HepG2 (cell line): ENCODE measurements at regions not wholly inside any gene's neighbourhood (a gene's known extent, or its start where the extent isn't known, plus 50 kb on each side); places are given as distances from the start of the nearest gene placed in this dataset.
A peak's percentile ranks its signal among the peaks of the same experiment; 100 is the strongest.

ENCODE experiments used
- ARNTL ChIP-seq: sonication (generic); formaldehyde crosslinking; IDR thresholded peaks from 2 replicates; pipeline ENCODE4 v1.4.0; 2020; ENCODE audit warnings: mild to moderate bottlenecking, missing genetic modification reagents
- HOXD1 ChIP-seq: sonication (generic); formaldehyde crosslinking; IDR thresholded peaks from 2 replicates; pipeline ENCODE4 v1.5.0; 2020; ENCODE audit warnings: missing genetic modification reagents
- KDM6A ChIP-seq: IDR thresholded peaks from 2 replicates; pipeline ENCODE4 v1.6.1; 2016; ENCODE audit warnings: low read depth
- KLF15 ChIP-seq: sonication (generic); formaldehyde crosslinking; IDR thresholded peaks from 2 replicates; pipeline ENCODE4 v1.8.1; 2023; ENCODE audit warnings: borderline replicate concordance, mild to moderate bottlenecking, inconsistent platforms, missing genetic modification reagents, mixed read lengths
- MXI1 ChIP-seq: IDR thresholded peaks from 3 replicates; pipeline ENCODE4 v1.6.1; 2012; ENCODE audit warnings: low read depth, low read length, inconsistent platforms, borderline replicate concordance
- RFX1 ChIP-seq: fragments of 450-650 bp; IDR thresholded peaks from 2 replicates; pipeline ENCODE4 v1.6.1; 2017
- THAP11 ChIP-seq: IDR thresholded peaks from 2 replicates; pipeline ENCODE4 v1.6.1; 2016; ENCODE audit warnings: missing biosample characterization, missing genetic modification reagents
- ZBTB7B ChIP-seq: sonication (generic); formaldehyde crosslinking; IDR thresholded peaks from 2 replicates; pipeline ENCODE4 v1.4.0; 2020; ENCODE audit warnings: missing genetic modification reagents
- ZNF207 ChIP-seq: fragments of 450-650 bp; IDR thresholded peaks from 2 replicates; pipeline ENCODE4 v1.6.1; 2016; ENCODE audit warnings: antibody characterized with exemption, borderline replicate concordance
- ZNF468 ChIP-seq: sonication (generic); formaldehyde crosslinking; IDR thresholded peaks from 2 replicates; pipeline ENCODE4 v1.8.0; 2022; ENCODE audit warnings: mild to moderate bottlenecking, moderate library complexity, missing genetic modification reagents
- ZNF629 ChIP-seq: sonication (generic); formaldehyde crosslinking; conservative IDR thresholded peaks from 2 replicates; pipeline ENCODE4 v1.5.0; 2020; ENCODE audit warnings: missing genetic modification reagents
- ZNF710 ChIP-seq: sonication (generic); formaldehyde crosslinking; IDR thresholded peaks from 2 replicates; pipeline ENCODE4 v1.5.0; 2020; ENCODE audit warnings: mild to moderate bottlenecking, missing genetic modification reagents, borderline replicate concordance
- ZNF788 ChIP-seq: sonication (generic); formaldehyde crosslinking; IDR thresholded peaks from 2 replicates; pipeline ENCODE4 v1.5.0; 2020; ENCODE audit warnings: mild to moderate bottlenecking, missing genetic modification reagents, borderline replicate concordance
- TF ChIP-seq, protein P1 (sequence below): sonication (generic); formaldehyde crosslinking; IDR thresholded peaks from 2 replicates; pipeline ENCODE4 v1.8.1; 2023; ENCODE audit warnings: mild to moderate bottlenecking, inconsistent platforms, moderate library complexity, missing genetic modification reagents, borderline replicate concordance
- TF ChIP-seq, protein P2 (sequence below): sonication (generic); formaldehyde crosslinking; IDR thresholded peaks from 2 replicates; pipeline ENCODE4 v1.5.0; 2020; ENCODE audit warnings: mild to moderate bottlenecking, missing genetic modification reagents, borderline replicate concordance
- TF ChIP-seq, protein P3 (sequence below): sonication (generic); formaldehyde crosslinking; IDR thresholded peaks from 2 replicates; pipeline ENCODE4 v1.4.0; 2020; ENCODE audit warnings: missing genetic modification reagents

DNA sequence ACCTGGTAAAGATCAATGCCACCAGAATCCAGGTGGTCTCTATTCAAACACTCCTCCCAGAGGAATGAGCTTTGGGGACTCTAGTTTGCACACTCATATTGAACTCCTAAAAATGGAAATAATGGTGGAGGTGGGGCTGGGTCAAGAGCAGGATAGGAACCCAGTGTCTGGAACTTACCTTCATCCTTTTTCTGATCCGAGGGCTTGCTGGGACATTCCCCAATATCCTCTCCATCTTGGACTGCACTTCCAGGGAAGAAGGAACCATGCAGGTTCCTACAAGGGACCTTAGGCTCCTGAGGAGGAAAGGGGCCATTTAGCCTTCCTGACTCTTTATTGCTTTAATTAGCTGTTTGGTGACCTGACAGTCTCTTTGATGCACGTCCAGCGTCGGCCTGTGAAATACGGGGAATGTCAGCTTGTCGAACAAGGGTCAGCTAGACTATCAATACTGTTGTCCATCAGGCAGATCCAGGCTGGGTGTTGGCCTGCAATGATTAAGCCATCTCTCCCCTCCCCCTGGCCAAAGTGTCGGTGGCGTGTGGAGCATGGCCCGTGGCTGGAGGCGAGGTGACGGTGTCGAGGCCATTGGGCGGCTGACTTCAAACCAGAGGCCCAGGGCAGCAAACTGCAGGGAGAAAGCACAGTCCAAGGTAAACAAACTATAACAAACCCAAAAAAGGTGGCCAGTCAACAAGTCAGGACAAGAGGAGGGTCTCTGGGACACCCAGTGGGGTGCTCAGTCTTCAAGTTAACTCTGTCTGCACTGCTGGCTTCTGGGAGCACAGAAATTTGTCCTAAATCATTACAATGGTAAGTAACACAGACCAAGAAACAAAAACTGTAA is 405.2 kb upstream of the TBX3 start (continued):
- TF ChIP-seq KLF15 (CRISPR knock-in tag) (0 out of 2 replicates have a peak, but pooled peaks have one; percentile 73), HOXD1 (CRISPR knock-in tag) (peak; percentile 88; the same call in 1 of the 2 replicates), ZNF788 (CRISPR knock-in tag) (peak; percentile 78; the same call in 1 of the 2 replicates), ZNF629 (peak; percentile 67), KDM6A (CRISPR knock-in tag) (peak; percentile 89), MXI1 (peak; percentile 41; the same call in 1 of the 3 replicates), ZNF710 (CRISPR knock-in tag) (peak; percentile 91), ZBTB7B (CRISPR knock-in tag) (peak; percentile 87), ZNF207 (no peak), ARNTL (peak; percentile 89), THAP11 (CRISPR knock-in tag) (peak; percentile 71), ZNF468 (CRISPR knock-in tag) (no peak), RFX1 (no peak)
- TF ChIP-seq, protein P1, sequence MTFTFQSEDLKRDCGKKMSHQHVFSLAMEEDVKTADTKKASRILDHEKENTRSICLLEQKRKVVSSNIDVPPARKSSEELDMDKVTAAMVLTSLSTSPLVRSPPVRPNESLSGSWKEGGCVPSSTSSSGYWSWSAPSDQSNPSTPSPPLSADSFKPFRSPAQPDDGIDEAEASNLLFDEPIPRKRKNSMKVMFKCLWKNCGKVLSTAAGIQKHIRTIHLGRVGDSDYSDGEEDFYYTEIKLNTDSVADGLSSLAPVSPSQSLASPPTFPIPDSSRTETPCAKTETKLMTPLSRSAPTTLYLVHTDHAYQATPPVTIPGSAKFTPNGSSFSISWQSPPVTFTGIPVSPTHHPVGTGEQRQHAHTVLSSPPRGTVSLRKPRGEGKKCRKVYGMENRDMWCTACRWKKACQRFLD (CRISPR knock-in tag), result no peak
- TF ChIP-seq, protein P2, sequence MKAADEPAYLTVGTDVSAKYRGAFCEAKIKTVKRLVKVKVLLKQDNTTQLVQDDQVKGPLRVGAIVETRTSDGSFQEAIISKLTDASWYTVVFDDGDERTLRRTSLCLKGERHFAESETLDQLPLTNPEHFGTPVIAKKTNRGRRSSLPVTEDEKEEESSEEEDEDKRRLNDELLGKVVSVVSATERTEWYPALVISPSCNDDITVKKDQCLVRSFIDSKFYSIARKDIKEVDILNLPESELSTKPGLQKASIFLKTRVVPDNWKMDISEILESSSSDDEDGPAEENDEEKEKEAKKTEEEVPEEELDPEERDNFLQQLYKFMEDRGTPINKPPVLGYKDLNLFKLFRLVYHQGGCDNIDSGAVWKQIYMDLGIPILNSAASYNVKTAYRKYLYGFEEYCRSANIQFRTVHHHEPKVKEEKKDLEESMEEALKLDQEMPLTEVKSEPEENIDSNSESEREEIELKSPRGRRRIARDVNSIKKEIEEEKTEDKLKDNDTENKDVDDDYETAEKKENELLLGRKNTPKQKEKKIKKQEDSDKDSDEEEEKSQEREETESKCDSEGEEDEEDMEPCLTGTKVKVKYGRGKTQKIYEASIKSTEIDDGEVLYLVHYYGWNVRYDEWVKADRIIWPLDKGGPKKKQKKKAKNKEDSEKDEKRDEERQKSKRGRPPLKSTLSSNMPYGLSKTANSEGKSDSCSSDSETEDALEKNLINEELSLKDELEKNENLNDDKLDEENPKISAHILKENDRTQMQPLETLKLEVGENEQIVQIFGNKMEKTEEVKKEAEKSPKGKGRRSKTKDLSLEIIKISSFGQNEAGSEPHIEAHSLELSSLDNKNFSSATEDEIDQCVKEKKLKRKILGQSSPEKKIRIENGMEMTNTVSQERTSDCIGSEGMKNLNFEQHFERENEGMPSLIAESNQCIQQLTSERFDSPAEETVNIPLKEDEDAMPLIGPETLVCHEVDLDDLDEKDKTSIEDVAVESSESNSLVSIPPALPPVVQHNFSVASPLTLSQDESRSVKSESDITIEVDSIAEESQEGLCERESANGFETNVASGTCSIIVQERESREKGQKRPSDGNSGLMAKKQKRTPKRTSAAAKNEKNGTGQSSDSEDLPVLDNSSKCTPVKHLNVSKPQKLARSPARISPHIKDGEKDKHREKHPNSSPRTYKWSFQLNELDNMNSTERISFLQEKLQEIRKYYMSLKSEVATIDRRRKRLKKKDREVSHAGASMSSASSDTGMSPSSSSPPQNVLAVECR (CRISPR knock-in tag), result peak; percentile 71; the same call in 1 of the 2 replicates
- TF ChIP-seq, protein P3, sequence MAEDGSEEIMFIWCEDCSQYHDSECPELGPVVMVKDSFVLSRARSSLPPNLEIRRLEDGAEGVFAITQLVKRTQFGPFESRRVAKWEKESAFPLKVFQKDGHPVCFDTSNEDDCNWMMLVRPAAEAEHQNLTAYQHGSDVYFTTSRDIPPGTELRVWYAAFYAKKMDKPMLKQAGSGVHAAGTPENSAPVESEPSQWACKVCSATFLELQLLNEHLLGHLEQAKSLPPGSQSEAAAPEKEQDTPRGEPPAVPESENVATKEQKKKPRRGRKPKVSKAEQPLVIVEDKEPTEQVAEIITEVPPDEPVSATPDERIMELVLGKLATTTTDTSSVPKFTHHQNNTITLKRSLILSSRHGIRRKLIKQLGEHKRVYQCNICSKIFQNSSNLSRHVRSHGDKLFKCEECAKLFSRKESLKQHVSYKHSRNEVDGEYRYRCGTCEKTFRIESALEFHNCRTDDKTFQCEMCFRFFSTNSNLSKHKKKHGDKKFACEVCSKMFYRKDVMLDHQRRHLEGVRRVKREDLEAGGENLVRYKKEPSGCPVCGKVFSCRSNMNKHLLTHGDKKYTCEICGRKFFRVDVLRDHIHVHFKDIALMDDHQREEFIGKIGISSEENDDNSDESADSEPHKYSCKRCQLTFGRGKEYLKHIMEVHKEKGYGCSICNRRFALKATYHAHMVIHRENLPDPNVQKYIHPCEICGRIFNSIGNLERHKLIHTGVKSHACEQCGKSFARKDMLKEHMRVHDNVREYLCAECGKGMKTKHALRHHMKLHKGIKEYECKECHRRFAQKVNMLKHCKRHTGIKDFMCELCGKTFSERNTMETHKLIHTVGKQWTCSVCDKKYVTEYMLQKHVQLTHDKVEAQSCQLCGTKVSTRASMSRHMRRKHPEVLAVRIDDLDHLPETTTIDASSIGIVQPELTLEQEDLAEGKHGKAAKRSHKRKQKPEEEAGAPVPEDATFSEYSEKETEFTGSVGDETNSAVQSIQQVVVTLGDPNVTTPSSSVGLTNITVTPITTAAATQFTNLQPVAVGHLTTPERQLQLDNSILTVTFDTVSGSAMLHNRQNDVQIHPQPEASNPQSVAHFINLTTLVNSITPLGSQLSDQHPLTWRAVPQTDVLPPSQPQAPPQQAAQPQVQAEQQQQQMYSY (CRISPR knock-in tag), result no peak
